ENCODE measurements at regions not wholly inside any gene's neighbourhood (a gene's known extent, or its start where the extent isn't known, plus 50 kb on each side); places are given as distances from the start of the nearest gene placed in this dataset.

DNA sequence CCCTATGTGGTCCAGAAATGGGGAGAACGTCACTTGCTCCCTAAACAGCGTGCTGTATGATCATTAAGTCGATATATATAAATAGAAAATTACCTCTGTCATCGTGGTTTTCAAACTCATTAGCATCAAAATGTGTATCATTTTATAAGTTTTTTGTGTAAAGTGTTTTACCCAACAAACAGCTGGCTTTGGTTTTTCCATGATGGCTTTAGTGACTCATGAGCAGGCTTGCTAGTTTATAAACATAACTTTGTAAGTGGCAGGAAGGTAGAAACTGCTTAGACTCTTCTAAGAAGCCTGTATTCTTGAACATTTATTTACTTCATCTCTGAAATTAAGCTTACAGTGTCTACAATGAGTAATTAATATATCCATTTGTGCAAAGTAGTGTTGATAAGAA is 108.4 kb upstream of the DIPK2B start (continued):
- TF ChIP-seq, protein P1, sequence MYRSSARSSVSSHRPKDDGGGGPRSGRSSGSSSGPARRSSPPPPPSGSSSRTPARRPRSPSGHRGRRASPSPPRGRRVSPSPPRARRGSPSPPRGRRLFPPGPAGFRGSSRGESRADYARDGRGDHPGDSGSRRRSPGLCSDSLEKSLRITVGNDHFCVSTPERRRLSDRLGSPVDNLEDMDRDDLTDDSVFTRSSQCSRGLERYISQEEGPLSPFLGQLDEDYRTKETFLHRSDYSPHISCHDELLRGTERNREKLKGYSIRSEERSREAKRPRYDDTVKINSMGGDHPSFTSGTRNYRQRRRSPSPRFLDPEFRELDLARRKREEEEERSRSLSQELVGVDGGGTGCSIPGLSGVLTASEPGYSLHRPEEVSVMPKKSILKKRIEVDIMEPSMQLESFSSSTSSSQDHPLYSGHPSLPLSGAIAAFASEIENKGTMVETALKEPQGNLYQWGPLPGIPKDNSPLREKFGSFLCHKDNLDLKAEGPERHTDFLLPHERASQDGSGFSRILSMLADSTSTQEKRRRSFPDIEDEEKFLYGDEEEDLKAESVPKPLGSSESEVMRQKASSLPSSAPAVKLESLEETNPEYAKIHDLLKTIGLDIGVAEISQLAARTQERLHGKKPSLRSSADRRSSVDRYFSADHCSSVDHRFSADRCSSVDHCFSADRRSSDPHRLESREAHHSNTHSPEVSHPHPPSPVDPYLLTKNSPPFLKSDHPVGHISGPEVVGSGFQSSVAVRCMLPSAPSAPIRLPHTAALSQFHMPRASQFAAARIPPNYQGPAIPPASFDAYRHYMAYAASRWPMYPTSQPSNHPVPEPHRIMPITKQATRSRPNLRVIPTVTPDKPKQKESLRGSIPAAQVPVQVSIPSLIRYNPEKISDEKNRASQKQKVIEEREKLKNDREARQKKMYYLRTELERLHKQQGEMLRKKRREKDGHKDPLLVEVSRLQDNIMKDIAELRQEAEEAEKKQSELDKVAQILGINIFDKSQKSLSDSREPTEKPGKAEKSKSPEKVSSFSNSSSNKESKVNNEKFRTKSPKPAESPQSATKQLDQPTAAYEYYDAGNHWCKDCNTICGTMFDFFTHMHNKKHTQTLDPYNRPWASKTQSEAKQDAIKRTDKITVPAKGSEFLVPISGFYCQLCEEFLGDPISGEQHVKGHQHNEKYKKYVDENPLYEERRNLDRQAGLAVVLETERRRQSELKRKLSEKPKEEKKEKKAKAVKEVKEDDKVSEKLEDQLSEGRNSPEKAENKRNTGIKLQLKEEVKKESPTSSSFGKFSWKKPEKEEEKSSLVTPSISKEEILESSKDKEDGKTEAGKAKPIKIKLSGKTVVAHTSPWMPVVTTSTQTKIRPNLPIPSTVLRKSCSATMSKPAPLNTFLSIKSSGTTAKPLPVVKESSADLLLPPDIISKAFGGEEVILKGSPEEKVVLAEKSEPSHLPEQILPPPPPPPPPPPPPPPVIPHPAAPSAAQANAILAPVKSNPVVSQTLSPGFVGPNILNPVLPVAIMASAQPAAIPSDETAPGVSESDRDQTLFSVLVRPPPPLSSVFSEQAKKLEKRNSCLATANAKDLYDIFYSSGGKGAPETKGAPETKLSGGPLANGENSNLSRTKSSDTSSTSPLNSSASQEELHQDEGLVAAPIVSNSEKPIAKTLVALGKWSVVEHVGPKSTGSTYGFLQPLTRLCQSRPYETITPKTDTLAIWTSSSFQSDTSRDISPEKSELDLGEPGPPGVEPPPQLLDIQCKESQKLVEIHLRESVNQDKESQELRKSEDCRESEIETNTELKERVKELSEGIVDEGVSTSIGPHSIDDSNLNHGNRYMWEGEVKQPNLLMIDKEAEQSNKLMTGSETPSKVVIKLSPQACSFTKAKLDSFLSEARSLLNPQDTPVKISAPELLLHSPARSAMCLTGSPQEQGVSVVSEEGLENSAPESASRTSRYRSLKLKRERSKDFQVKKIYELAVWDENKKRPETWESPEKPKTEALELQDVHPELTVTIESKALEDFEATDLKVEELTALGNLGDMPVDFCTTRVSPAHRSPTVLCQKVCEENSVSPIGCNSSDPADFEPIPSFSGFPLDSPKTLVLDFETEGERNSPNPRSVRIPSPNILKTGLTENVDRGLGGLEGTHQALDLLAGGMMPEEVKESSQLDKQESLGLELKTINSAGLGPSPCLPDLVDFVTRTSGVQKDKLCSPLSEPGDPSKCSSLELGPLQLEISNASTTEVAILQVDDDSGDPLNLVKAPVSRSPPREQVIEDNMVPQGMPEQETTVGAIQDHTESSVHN (IDR thresholded peaks at IDR 0.05; ENCODE audit: borderline replicate concordance in 1 of 2, low read depth in 1 of 2) = no peak

DNA sequence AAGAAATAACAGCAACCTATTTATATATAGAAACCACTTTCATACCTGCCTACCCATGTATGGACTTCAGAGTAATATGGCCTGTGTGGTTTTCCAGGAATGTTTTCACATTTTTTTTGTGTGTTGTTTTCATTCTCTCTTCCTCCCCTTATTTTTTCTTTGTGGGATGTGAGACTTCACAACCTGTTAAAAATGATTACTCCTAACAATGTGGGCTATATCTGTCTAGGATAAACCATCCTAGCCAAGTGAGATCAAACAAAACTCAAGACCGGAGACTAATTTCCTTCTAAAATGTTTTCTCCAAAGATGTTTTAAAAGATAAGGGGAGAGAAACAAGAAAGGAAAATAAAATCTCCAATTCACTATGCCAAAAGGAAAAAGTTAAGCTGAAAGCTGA is 106.1 kb upstream of the DIPK2B start:
- Histone ChIP-seq H3K79me2 (ENCODE audit: control insufficient read depth, insufficient read depth, low read length) (no peaks in the 10 kb centered on the region), H3K27ac (ENCODE audit: extremely low read depth, low read depth, low read length) (no peak overlapping the region), H2AFZ (ENCODE audit: low read depth, low read length) (no peak overlapping the region), H3K4me1 (replicated peaks in 1 of 2; ENCODE audit: control insufficient read depth in 2 of 2, insufficient read depth in 2 of 2, low read length in 2 of 2) (no peaks in the 10 kb centered on the region), H3K9me3 (replicated peaks; ENCODE audit: control insufficient read depth, insufficient read depth, low read depth, low read length) (no peaks in the 10 kb centered on the region), H4K20me1 (replicated peaks; ENCODE audit: control insufficient read depth, insufficient read depth, low read length) (no peaks in the 10 kb centered on the region), H3K9me1 (ENCODE audit: control insufficient read depth, insufficient read depth, low read length) (no peaks in the 10 kb centered on the region), H3K4me3 (no peak overlapping the region), H3K9ac (ENCODE audit: insufficient read depth in 1 of 2, low read depth in 2 of 2, low read length in 2 of 2) (no peak overlapping the region), H3K27me3 (ENCODE audit: control insufficient read depth in 2 of 2, insufficient read depth in 2 of 2, low read length in 2 of 2) (no peaks in the 10 kb centered on the region), H3K4me2 (ENCODE audit: insufficient read depth, low read length) (no peak overlapping the region), H3K36me3 (ENCODE audit: control insufficient read depth, insufficient read depth, low read length) (no peaks in the 10 kb centered on the region)
- no TSS peak for BruUV-seq (replicated peaks)
- in situ Hi-C loops (cut with MboI) = no loop called here
- ATAC-seq (no peak), DNase-seq (ENCODE audit: extremely low read depth in 1 of 4, low spot score in 3 of 4) (no peak), FAIRE-seq (no peak)
- intact Hi-C loops (cut with micrococcal nuclease) = no loop called here
- ChIA-PET CTCF (ENCODE audit: low intra/inter-chr PET ratio) (no interaction called here), POLR2A (no interaction called here)
- WGBS (ENCODE audit: insufficient coverage, low coverage, missing lambda C conversion rate) = 0% methylated on average over 1 of the region's 1 CpG
- TF ChIP-seq ETV1 (tag; conservative IDR thresholded peaks at IDR 0.05; ENCODE audit: low read depth) (no peak), DDX20 (tag; IDR thresholded peaks at IDR 0.05; ENCODE audit: low read depth) (no peak), ZNF584 (CRISPR knock-in tag; IDR thresholded peaks at IDR 0.05; ENCODE audit: low read depth) (no peak), ZNF551 (CRISPR knock-in tag; IDR thresholded peaks at IDR 0.05) (no peak), TGIF2 (CRISPR knock-in tag; IDR thresholded peaks at IDR 0.05) (no peak), TRIM24 (IDR thresholded peaks at IDR 0.05) (no peak)
- TF ChIP-seq, protein P2, sequence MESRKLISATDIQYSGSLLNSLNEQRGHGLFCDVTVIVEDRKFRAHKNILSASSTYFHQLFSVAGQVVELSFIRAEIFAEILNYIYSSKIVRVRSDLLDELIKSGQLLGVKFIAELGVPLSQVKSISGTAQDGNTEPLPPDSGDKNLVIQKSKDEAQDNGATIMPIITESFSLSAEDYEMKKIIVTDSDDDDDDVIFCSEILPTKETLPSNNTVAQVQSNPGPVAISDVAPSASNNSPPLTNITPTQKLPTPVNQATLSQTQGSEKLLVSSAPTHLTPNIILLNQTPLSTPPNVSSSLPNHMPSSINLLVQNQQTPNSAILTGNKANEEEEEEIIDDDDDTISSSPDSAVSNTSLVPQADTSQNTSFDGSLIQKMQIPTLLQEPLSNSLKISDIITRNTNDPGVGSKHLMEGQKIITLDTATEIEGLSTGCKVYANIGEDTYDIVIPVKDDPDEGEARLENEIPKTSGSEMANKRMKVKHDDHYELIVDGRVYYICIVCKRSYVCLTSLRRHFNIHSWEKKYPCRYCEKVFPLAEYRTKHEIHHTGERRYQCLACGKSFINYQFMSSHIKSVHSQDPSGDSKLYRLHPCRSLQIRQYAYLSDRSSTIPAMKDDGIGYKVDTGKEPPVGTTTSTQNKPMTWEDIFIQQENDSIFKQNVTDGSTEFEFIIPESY (CRISPR knock-in tag; IDR thresholded peaks at IDR 0.05) = no peak
- TF ChIP-seq, protein P3, sequence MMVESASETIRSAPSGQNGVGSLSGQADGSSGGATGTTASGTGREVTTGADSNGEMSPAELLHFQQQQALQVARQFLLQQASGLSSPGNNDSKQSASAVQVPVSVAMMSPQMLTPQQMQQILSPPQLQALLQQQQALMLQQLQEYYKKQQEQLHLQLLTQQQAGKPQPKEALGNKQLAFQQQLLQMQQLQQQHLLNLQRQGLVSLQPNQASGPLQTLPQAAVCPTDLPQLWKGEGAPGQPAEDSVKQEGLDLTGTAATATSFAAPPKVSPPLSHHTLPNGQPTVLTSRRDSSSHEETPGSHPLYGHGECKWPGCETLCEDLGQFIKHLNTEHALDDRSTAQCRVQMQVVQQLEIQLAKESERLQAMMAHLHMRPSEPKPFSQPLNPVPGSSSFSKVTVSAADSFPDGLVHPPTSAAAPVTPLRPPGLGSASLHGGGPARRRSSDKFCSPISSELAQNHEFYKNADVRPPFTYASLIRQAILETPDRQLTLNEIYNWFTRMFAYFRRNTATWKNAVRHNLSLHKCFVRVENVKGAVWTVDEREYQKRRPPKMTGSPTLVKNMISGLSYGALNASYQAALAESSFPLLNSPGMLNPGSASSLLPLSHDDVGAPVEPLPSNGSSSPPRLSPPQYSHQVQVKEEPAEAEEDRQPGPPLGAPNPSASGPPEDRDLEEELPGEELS (CRISPR knock-in tag; IDR thresholded peaks at IDR 0.05; ENCODE audit: borderline replicate concordance) = no peak
